Vagina (tissue), 2 donors: ENCODE measurements at regions not wholly inside any gene's neighbourhood (a gene's known extent, or its start where the extent isn't known, plus 50 kb on each side); places are given as distances from the start of the nearest gene placed in this dataset.

Experiments used
- DNase-seq, 2 donors: peaks; one replicate each; pipeline ENCODE4 v3.0.0-alpha.2; 2017; ENCODE audit errors: extremely low spot score in 2 of 2
- H3K27ac ChIP-seq: fragments of 200-600 bp; sonication (generic); one replicate; pipeline ENCODE4 v1.5.1; 2019
- H3K27me3 ChIP-seq: fragments of 200-600 bp; sonication (generic); one replicate; pipeline ENCODE4 v1.5.1; 2019
- H3K36me3 ChIP-seq, 2 donors: fragments of 200-600 bp; sonication (generic); one replicate each; pipeline ENCODE4 v1.5.1; 2017 to 2019
- H3K4me1 ChIP-seq: fragments of 200-600 bp; sonication (generic); one replicate; pipeline ENCODE4 v1.5.1; 2019
- H3K4me3 ChIP-seq, 2 donors: fragments of 200-600 bp; sonication (generic); 1 replicate in 1 of 2; 2 replicates in 1 of 2; pipeline ENCODE4 v1.5.1; 2016 to 2019
- H3K9me3 ChIP-seq: fragments of 200-600 bp; sonication (generic); one replicate; pipeline ENCODE4 v1.5.1; 2019
- CTCF ChIP-seq, 3 experiments: fragments of 450-650 bp in 2 of 3; fragments of 200-600 bp in 1 of 3; sonication (generic) in 1 of 3; IDR thresholded peaks; one replicate each; pipeline ENCODE4 v1.5.1; 2017 to 2019; ENCODE audit warnings: antibody characterized with exemption in 3 of 3, mild to moderate bottlenecking in 2 of 3, moderate library complexity in 2 of 3
- POLR2A ChIP-seq, 2 donors: fragments of 450-650 bp; IDR thresholded peaks; one replicate each; pipeline ENCODE4 v1.6.1; 2017; ENCODE audit warnings: antibody characterized with exemption in 2 of 2, mild to moderate bottlenecking in 2 of 2, moderate library complexity in 2 of 2
- POLR2AphosphoS5 ChIP-seq, 2 donors: sonication (generic); formaldehyde crosslinking; IDR thresholded peaks; one replicate each; pipeline ENCODE4 v1.9.0; 2017; ENCODE audit warnings: antibody characterized with exemption in 2 of 2, mild to moderate bottlenecking in 2 of 2, low read depth in 1 of 2; ENCODE audit not compliant: insufficient read depth in 1 of 2
- intact Hi-C: fragments of 100-400 bp; cut with DNase I; formaldehyde crosslinking; loops from one replicate; pipeline ENCODE4 v1.15.1; 2023

GRCh38 chr14:27712364-27712763 lies 1054.2 kb upstream of the FOXG1 start:
- intact Hi-C loops, result no loop called here
- no peak overlapping the region for H3K27ac ChIP-seq
- H3K9me3 ChIP-seq, result no peaks in the 10 kb centered on the region
- H3K27me3 ChIP-seq, result no peaks in the 10 kb centered on the region
- H3K36me3 ChIP-seq, result no peaks in the 10 kb centered on the region
- no peak overlapping the region for H3K4me3 ChIP-seq
- H3K4me1 ChIP-seq, result no peaks in the 10 kb centered on the region
- DNase-seq, result no peak
- TF ChIP-seq POLR2A (IDR thresholded peaks at IDR 0.05) (no peak), CTCF (IDR thresholded peaks at IDR 0.05) (no peak), POLR2AphosphoS5 (IDR thresholded peaks at IDR 0.05; ENCODE audit: insufficient read depth in 1 of 2, low read depth in 1 of 2) (no peak)

- Histone ChIP-seq H3K4me3 (no peak overlapping the region), H3K27ac (no peak overlapping the region), H3K36me3 (no peaks in the 10 kb centered on the region), H3K4me1 (no peaks in the 10 kb centered on the region), H3K9me3 (no peaks in the 10 kb centered on the region), H3K27me3 (no peaks in the 10 kb centered on the region)
- no peak for DNase-seq
- TF ChIP-seq POLR2A (IDR thresholded peaks at IDR 0.05) (no peak), CTCF (IDR thresholded peaks at IDR 0.05) (no peak)
- intact Hi-C loops, result no loop called here
Observed at GRCh38 chr14:27715561-27715960, 1051.0 kb upstream of the FOXG1 start.

GRCh38 chr14:27721760-27722159 lies 1044.8 kb upstream of the FOXG1 start:
- no peaks in the 10 kb centered on the region for H3K27me3 ChIP-seq
- DNase-seq, result no peak
- no peaks in the 10 kb centered on the region for H3K36me3 ChIP-seq
- no peaks in the 10 kb centered on the region for H3K4me1 ChIP-seq
- intact Hi-C loops, result no loop called here
- no peak overlapping the region for H3K27ac ChIP-seq
- no peak for TF ChIP-seq CTCF (IDR thresholded peaks at IDR 0.05)
- no peak for TF ChIP-seq POLR2AphosphoS5 (IDR thresholded peaks at IDR 0.05; ENCODE audit: insufficient read depth in 1 of 2, low read depth in 1 of 2)
- no peak for TF ChIP-seq POLR2A (IDR thresholded peaks at IDR 0.05)
- H3K4me3 ChIP-seq, result no peak overlapping the region
- no peaks in the 10 kb centered on the region for H3K9me3 ChIP-seq

GRCh38 chr14:27725482-27725881 lies 1041.1 kb upstream of the FOXG1 start:
- H3K27ac ChIP-seq, result no peak overlapping the region
- H3K9me3 ChIP-seq, result no peaks in the 10 kb centered on the region
- intact Hi-C loops, result no loop called here
- no peak overlapping the region for H3K4me3 ChIP-seq
- no peak for DNase-seq
- no peak for TF ChIP-seq POLR2A (IDR thresholded peaks at IDR 0.05)
- no peak for TF ChIP-seq POLR2AphosphoS5 (IDR thresholded peaks at IDR 0.05; ENCODE audit: insufficient read depth in 1 of 2, low read depth in 1 of 2)
- TF ChIP-seq CTCF (IDR thresholded peaks at IDR 0.05), result no peak
- no peaks in the 10 kb centered on the region for H3K4me1 ChIP-seq
- H3K27me3 ChIP-seq, result no peaks in the 10 kb centered on the region
- H3K36me3 ChIP-seq, result no peaks in the 10 kb centered on the region

- H3K9me3 ChIP-seq, result no peaks in the 10 kb centered on the region
- intact Hi-C loops, result no loop called here
- TF ChIP-seq CTCF (IDR thresholded peaks at IDR 0.05) (no peak), POLR2A (IDR thresholded peaks at IDR 0.05) (no peak), POLR2AphosphoS5 (IDR thresholded peaks at IDR 0.05; ENCODE audit: insufficient read depth in 1 of 2, low read depth in 1 of 2) (no peak)
- H3K4me3 ChIP-seq, result no peak overlapping the region
- no peak for DNase-seq
- no peaks in the 10 kb centered on the region for H3K4me1 ChIP-seq
- H3K27ac ChIP-seq, result no peak overlapping the region
- H3K36me3 ChIP-seq, result no peaks in the 10 kb centered on the region
- no peaks in the 10 kb centered on the region for H3K27me3 ChIP-seq
Observed at GRCh38 chr14:27727251-27727770, 1039.3 kb upstream of the FOXG1 start.
